ENCODE measurements at regions not wholly inside any gene's neighbourhood (a gene's known extent, or its start where the extent isn't known, plus 50 kb on each side); places are given as distances from the start of the nearest gene placed in this dataset.

DNA sequence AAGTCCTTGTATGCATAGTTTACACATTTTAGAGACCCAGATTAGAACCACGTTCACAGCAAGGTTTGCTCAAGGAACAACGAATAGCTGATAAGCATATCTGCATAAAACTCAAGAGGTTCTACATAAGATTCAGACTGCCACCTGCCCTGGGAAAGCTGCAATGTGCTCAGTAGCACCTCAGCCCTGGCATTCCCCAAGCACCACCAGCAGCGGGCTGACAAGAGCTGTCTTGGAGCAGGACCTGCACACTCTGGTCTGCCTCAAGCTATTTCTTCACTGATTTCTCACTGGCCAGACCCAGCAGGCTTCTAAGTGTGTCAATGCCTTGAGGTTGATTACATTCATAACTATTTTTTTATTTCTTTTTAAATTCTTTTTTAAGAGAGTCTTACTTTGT lies 65.8 kb upstream of the UQCRFS1 start:
- Histone ChIP-seq H3K4me2 (ENCODE audit: insufficient read depth, low read length) (no peak overlapping the region), H4K20me1 (ENCODE audit: insufficient read depth, low read length) (no peaks in the 10 kb centered on the region)
- no peak for DNase-seq

DNA sequence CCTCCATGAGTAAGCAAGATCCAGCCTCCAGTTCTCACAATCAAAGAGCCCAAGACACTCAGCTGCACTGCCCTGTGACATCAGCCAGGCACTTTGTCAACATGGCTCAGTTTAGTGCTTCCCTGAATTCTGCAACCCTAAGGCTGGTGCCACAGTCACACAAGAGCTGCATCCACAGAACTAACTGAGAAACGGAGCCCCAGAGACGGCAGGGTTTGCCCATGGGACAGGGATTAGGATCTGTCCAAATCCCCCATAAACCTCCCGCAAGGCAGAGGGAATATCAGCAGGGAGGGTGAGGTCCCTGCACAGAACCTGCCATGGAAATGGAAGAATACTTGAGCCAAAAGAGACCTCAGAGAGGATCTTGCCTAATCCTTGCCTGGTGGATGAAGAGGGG lies 70.4 kb upstream of the UQCRFS1 start:
- DNase-seq, result no peak
- Histone ChIP-seq H4K20me1 (ENCODE audit: insufficient read depth, low read length) (no peaks in the 10 kb centered on the region), H3K27me3 (ENCODE audit: insufficient read depth, low read length, poor library complexity) (peaks cover 4% of the 10 kb centered on the region), H3K4me3 (ENCODE audit: low read depth in 1 of 2, low read length in 2 of 2) (no peak overlapping the region), H3K27ac (ENCODE audit: low read length) (no peak overlapping the region), H3K4me1 (ENCODE audit: insufficient read depth, low read length) (no peaks in the 10 kb centered on the region), H3K36me3 (ENCODE audit: insufficient read depth, low read length) (no peaks in the 10 kb centered on the region), H3K79me2 (ENCODE audit: insufficient read depth, low read length) (no peaks in the 10 kb centered on the region), H3K9me3 (ENCODE audit: insufficient read depth, low read length, severe bottlenecking) (no peaks in the 10 kb centered on the region), H2AFZ (ENCODE audit: low read depth, low read length) (no peak overlapping the region), H3K9ac (ENCODE audit: low read depth, low read length) (no peak overlapping the region), H3K4me2 (ENCODE audit: insufficient read depth, low read length) (no peak overlapping the region)
- TF ChIP-seq EZH2 (IDR thresholded peaks at IDR 0.05; ENCODE audit: borderline replicate concordance, low read depth, low read length, severe bottlenecking), result no peak
- TF ChIP-seq, protein P1, sequence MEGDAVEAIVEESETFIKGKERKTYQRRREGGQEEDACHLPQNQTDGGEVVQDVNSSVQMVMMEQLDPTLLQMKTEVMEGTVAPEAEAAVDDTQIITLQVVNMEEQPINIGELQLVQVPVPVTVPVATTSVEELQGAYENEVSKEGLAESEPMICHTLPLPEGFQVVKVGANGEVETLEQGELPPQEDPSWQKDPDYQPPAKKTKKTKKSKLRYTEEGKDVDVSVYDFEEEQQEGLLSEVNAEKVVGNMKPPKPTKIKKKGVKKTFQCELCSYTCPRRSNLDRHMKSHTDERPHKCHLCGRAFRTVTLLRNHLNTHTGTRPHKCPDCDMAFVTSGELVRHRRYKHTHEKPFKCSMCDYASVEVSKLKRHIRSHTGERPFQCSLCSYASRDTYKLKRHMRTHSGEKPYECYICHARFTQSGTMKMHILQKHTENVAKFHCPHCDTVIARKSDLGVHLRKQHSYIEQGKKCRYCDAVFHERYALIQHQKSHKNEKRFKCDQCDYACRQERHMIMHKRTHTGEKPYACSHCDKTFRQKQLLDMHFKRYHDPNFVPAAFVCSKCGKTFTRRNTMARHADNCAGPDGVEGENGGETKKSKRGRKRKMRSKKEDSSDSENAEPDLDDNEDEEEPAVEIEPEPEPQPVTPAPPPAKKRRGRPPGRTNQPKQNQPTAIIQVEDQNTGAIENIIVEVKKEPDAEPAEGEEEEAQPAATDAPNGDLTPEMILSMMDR (IDR thresholded peaks at IDR 0.05; ENCODE audit: borderline replicate concordance, extremely low read depth, low read length, poor library complexity, severe bottlenecking), result no peak
- no peak for ATAC-seq (ENCODE audit: insufficient read depth, low read depth)

More for the DNA sequence above, 65.8 kb upstream of the UQCRFS1 start:
- Histone ChIP-seq H3K4me1 (ENCODE audit: insufficient read depth, low read length) (0 out of 2 replicates have a peak, but pooled peaks cover 7% of the 10 kb centered on the region), H3K9me3 (ENCODE audit: insufficient read depth, low read length, severe bottlenecking) (no peaks in the 10 kb centered on the region), H3K9ac (ENCODE audit: low read depth, low read length) (no peak overlapping the region), H3K27ac (ENCODE audit: low read length) (no peak overlapping the region), H3K4me3 (ENCODE audit: low read depth in 1 of 2, low read length in 2 of 2) (no peak overlapping the region), H3K36me3 (ENCODE audit: insufficient read depth, low read length) (no peaks in the 10 kb centered on the region), H3K27me3 (ENCODE audit: insufficient read depth, low read length, poor library complexity) (peaks cover 3% of the 10 kb centered on the region), H3K79me2 (ENCODE audit: insufficient read depth, low read length) (no peaks in the 10 kb centered on the region), H2AFZ (ENCODE audit: low read depth, low read length) (no peak overlapping the region)
- TF ChIP-seq, protein P1 (IDR thresholded peaks at IDR 0.05; ENCODE audit: borderline replicate concordance, extremely low read depth, low read length, poor library complexity, severe bottlenecking), result no peak
- no peak for TF ChIP-seq EZH2 (IDR thresholded peaks at IDR 0.05; ENCODE audit: borderline replicate concordance, low read depth, low read length, severe bottlenecking)
- ATAC-seq (ENCODE audit: insufficient read depth, low read depth), result no peak

DNA sequence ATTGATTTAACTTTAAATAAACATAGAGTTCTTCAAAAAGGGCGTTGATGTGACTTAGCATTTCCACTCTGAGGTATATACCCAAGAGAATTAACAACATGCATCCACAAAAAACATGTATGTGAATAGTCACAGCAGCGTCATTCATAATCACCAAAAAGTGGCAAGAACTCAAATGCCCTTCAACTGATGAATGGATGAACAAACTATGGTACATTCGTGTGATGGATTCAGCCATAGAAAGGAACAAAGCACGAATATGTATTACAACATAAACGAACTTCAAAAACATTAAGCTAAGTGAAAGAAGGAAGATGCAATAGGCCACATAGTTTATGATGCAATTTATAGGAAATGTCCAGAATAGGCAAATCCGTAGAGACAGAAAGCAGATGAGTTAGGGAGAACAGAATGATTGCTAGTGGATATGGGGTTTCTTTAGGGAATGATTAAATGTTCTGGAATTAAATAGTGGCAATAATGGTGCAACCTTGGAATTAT lies 72.3 kb upstream of the UQCRFS1 start:
- no peak overlapping the region for H2AFZ ChIP-seq (ENCODE audit: low read depth, low read length)
- no peaks in the 10 kb centered on the region for H3K9me3 ChIP-seq (ENCODE audit: insufficient read depth, low read length, severe bottlenecking)
- H3K4me2 ChIP-seq (ENCODE audit: insufficient read depth, low read length), result no peak overlapping the region
- ATAC-seq (ENCODE audit: insufficient read depth, low read depth) (no peak), DNase-seq (no peak)
- H3K27me3 ChIP-seq (ENCODE audit: insufficient read depth, low read length, poor library complexity), result peaks cover 9% of the 10 kb centered on the region
- no peaks in the 10 kb centered on the region for H3K36me3 ChIP-seq (ENCODE audit: insufficient read depth, low read length)
- H3K9ac ChIP-seq (ENCODE audit: low read depth, low read length), result no peak overlapping the region
- no peak for TF ChIP-seq EZH2 (IDR thresholded peaks at IDR 0.05; ENCODE audit: borderline replicate concordance, low read depth, low read length, severe bottlenecking)
- TF ChIP-seq, protein P1 (IDR thresholded peaks at IDR 0.05; ENCODE audit: borderline replicate concordance, extremely low read depth, low read length, poor library complexity, severe bottlenecking), result no peak
- H3K79me2 ChIP-seq (ENCODE audit: insufficient read depth, low read length), result no peaks in the 10 kb centered on the region
- H3K4me1 ChIP-seq (ENCODE audit: insufficient read depth, low read length), result no peaks in the 10 kb centered on the region
- no peak overlapping the region for H3K27ac ChIP-seq (ENCODE audit: low read length)
- no peaks in the 10 kb centered on the region for H4K20me1 ChIP-seq (ENCODE audit: insufficient read depth, low read length)
- H3K4me3 ChIP-seq (ENCODE audit: low read depth in 1 of 2, low read length in 2 of 2), result no peak overlapping the region

DNA sequence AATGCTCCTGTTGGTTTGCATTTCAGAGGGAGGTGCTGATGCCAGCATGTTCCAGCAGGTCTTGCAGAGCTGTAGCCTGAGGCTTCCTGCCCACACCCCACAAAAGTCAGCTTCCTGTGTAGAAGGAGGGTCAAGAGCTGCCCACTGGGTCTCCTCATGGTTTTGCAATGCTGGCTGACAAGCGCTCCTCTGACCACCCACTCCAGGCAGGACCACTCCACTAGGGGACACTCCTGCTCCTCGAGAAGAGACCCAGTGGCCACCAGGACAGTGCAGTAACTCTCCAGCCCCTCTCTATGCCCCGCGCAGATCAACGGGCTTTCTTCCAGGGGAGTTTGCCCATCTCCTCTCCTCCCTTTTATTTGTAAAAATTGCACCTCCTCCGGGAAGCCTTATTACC lies 72.9 kb upstream of the UQCRFS1 start:
- Histone ChIP-seq H3K4me1 (ENCODE audit: insufficient read depth, low read length) (no peaks in the 10 kb centered on the region), H3K4me2 (ENCODE audit: insufficient read depth, low read length) (no peak overlapping the region), H3K9me3 (ENCODE audit: insufficient read depth, low read length, severe bottlenecking) (no peaks in the 10 kb centered on the region), H3K4me3 (ENCODE audit: low read depth in 1 of 2, low read length in 2 of 2) (no peak overlapping the region), H3K27me3 (ENCODE audit: insufficient read depth, low read length, poor library complexity) (peaks cover 9% of the 10 kb centered on the region), H3K9ac (ENCODE audit: low read depth, low read length) (no peak overlapping the region), H3K36me3 (ENCODE audit: insufficient read depth, low read length) (no peaks in the 10 kb centered on the region), H3K79me2 (ENCODE audit: insufficient read depth, low read length) (no peaks in the 10 kb centered on the region), H2AFZ (ENCODE audit: low read depth, low read length) (no peak overlapping the region), H4K20me1 (ENCODE audit: insufficient read depth, low read length) (no peaks in the 10 kb centered on the region), H3K27ac (ENCODE audit: low read length) (no peak overlapping the region)
- DNase-seq (no peak), ATAC-seq (ENCODE audit: insufficient read depth, low read depth) (no peak)
- TF ChIP-seq, protein P1 (IDR thresholded peaks at IDR 0.05; ENCODE audit: borderline replicate concordance, extremely low read depth, low read length, poor library complexity, severe bottlenecking), result peak; percentile 25
- no peak for TF ChIP-seq EZH2 (IDR thresholded peaks at IDR 0.05; ENCODE audit: borderline replicate concordance, low read depth, low read length, severe bottlenecking)

Measured in DND-41 (cell line).